22Rv1 (cell line): ENCODE measurements at regions not wholly inside any gene's neighbourhood (a gene's known extent, or its start where the extent isn't known, plus 50 kb on each side); places are given as distances from the start of the nearest gene placed in this dataset.
"Not testable (repeated sequence)": the region's sequence is repeated elsewhere in the genome, so short reads cannot be mapped to it uniquely, and the experiment has no call there.

Experiments
- H3K27ac ChIP-seq: fragments of 450-650 bp; 2 replicates; pipeline ENCODE4 v1.5.1; 2017
- ZFX ChIP-seq: fragments of 450-650 bp; IDR thresholded peaks from 2 replicates; pipeline ENCODE4 v1.6.1; 2017; ENCODE audit warnings: antibody characterized with exemption, borderline replicate concordance
- TF ChIP-seq, protein P1 (sequence below): fragments of 450-650 bp; IDR thresholded peaks from 2 replicates; pipeline ENCODE4 v1.5.1; 2017; ENCODE audit warnings: mild to moderate bottlenecking

- H3K27ac ChIP-seq = no peak overlapping the region
- TF ChIP-seq, protein P1, sequence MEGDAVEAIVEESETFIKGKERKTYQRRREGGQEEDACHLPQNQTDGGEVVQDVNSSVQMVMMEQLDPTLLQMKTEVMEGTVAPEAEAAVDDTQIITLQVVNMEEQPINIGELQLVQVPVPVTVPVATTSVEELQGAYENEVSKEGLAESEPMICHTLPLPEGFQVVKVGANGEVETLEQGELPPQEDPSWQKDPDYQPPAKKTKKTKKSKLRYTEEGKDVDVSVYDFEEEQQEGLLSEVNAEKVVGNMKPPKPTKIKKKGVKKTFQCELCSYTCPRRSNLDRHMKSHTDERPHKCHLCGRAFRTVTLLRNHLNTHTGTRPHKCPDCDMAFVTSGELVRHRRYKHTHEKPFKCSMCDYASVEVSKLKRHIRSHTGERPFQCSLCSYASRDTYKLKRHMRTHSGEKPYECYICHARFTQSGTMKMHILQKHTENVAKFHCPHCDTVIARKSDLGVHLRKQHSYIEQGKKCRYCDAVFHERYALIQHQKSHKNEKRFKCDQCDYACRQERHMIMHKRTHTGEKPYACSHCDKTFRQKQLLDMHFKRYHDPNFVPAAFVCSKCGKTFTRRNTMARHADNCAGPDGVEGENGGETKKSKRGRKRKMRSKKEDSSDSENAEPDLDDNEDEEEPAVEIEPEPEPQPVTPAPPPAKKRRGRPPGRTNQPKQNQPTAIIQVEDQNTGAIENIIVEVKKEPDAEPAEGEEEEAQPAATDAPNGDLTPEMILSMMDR = no peak
- no peak for TF ChIP-seq ZFX
These were observed 680.6 kb downstream of the TTLL7 start for GRCh38 chr1:83318366-83318765.

GRCh38 chr1:83315446-83315845, 683.5 kb downstream of the TTLL7 start:
- not testable (repeated sequence) for H3K27ac ChIP-seq

- H3K27ac ChIP-seq = not testable (repeated sequence)
These were observed 688.8 kb downstream of the TTLL7 start for GRCh38 chr1:83310161-83310560.

- not testable (repeated sequence) for H3K27ac ChIP-seq
These were observed 689.9 kb downstream of the TTLL7 start for GRCh38 chr1:83309035-83309434.

DNA sequence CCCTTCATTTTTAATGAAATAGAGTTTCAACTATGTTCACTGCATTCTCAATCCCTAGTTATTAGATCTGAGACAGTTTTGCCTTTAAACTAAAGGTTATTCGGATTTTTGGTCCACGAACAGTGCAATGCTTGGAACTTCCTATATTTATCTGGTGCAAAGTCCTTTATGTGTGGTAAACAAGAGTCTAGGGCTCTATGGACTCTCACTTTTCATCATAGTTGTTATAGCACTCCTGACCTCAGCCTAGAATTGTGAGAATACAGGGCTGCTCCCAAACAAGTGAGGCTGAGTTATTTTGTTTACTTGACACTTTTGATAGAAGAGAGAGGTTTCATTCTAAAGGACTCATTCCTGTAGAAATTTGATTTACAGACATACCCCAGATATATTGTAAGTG, 692.1 kb downstream of the TTLL7 start:
- H3K27ac ChIP-seq = not testable (repeated sequence)

- not testable (repeated sequence) for H3K27ac ChIP-seq
These were observed 703.3 kb downstream of the TTLL7 start for GRCh38 chr1:83295594-83295993.

GRCh38 chr1:83287391-83287790, 711.5 kb downstream of the TTLL7 start:
- H3K27ac ChIP-seq = not testable (repeated sequence)

DNA sequence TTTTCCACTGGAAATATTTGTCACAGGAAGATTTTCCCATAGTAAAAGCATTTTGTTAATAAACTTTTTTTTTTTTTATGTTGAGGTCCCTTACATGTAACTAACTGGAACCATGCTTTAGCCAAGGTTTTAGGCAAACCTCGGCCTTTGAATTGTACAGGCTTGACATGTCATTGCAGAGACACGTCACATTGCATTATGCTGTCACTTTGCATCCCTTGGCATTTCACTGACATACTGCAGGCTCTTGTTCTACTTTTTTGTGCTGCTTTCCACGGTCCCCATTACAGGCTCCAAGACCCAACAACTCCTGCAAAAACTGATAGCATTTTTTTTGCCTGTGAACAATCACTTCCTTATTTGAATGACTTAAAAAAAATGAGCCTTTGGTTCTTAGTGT, 724.3 kb downstream of the TTLL7 start:
- H3K27ac ChIP-seq = not testable (repeated sequence)

- H3K27ac ChIP-seq = not testable (repeated sequence)
These were observed 726.4 kb downstream of the TTLL7 start for GRCh38 chr1:83272484-83272883.

- not testable (repeated sequence) for H3K27ac ChIP-seq
These were observed 727.1 kb downstream of the TTLL7 start for GRCh38 chr1:83271834-83272233.

- H3K27ac ChIP-seq = not testable (repeated sequence)
These were observed 728.1 kb downstream of the TTLL7 start for GRCh38 chr1:83270801-83271200.

GRCh38 chr1:83263808-83264207, 735.1 kb downstream of the TTLL7 start:
- H3K27ac ChIP-seq = not testable (repeated sequence)

- not testable (repeated sequence) for H3K27ac ChIP-seq
These were observed 747.2 kb downstream of the TTLL7 start for GRCh38 chr1:83251687-83252086.

- H3K27ac ChIP-seq = not testable (repeated sequence)
These were observed 752.2 kb downstream of the TTLL7 start for GRCh38 chr1:83246780-83247179.

DNA sequence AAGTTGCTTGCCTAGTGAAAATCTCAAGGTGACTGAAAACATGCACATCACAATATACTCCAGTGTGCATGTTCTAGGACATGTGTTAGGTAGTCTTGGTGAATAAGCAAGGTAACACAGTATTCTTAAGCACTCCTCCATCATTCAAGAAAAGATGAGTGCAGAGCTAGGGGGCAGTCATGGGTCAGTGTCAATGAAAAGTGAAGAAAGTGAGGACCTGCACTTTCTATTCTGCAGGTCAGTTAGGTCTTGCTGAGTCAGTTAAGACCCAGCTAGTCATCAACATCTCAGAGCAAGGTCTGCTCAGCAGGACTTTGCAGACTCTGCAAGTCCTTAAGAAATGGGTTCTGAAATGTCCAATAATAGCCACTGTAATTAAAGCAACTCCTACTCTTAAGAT, 754.1 kb downstream of the TTLL7 start:
- not testable (repeated sequence) for H3K27ac ChIP-seq

GRCh38 chr1:83239568-83239967, 759.4 kb downstream of the TTLL7 start:
- H3K27ac ChIP-seq = not testable (repeated sequence)

GRCh38 chr1:83238654-83239053, 760.3 kb downstream of the TTLL7 start:
- H3K27ac ChIP-seq = not testable (repeated sequence)

GRCh38 chr1:83219788-83220187, 779.1 kb downstream of the TTLL7 start:
- not testable (repeated sequence) for H3K27ac ChIP-seq

GRCh38 chr1:83218036-83218716, 780.8 kb downstream of the TTLL7 start:
- H3K27ac ChIP-seq = not testable (repeated sequence)

DNA sequence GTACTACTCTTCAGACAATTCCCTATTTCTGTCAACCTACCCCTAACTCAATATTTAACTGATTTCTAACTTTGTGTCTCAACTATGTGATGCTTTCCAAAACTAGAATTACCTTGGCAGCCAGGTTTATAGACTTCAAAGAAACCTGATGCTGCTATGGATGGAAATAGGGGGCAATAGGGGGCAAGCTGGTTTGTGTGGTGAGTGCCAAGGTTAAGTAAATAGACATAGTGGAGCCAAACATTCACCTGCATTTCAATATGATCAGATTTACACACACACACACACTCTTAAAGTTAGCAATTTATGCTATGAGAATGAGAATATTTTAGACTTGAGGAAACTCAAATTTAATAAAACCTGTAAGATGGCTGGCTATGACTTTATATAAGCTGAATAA, 784.6 kb downstream of the TTLL7 start:
- not testable (repeated sequence) for H3K27ac ChIP-seq

GRCh38 chr1:83213648-83214047, 785.3 kb downstream of the TTLL7 start:
- not testable (repeated sequence) for H3K27ac ChIP-seq

DNA sequence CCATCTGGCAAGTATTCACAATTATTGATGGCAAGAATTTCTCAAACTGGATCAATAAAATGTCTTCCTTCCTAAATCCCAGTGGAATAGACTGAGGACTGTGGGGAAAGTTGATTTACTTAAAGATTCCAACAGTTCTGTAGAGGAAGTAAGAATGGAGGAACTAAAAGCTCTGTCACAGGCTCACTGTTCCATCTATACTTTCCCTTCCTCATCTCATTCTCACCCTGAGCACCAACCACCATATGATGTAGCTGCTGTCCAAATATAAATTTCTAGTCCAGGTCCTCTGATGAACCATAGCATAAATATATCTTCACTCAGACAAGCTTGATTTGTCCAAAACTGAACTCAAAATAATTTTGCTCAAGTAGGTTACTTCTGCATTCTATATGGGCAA, 786.9 kb downstream of the TTLL7 start:
- H3K27ac ChIP-seq = not testable (repeated sequence)
